IMR-90 (cell line): ENCODE measurements at regions not wholly inside any gene's neighbourhood (a gene's known extent, or its start where the extent isn't known, plus 50 kb on each side); places are given as distances from the start of the nearest gene placed in this dataset.

Experiments used
- ATAC-seq: fragments of 200-7000 bp; cut with Tn5 transposase; 2 replicates; pipeline ENCODE4 v1.9.1; 2020; ENCODE audit warnings: low read depth, mild to moderate bottlenecking, moderate library complexity
- BruUV-seq: library from RNA; stranded (reverse); fragments of 400-500 nt; replicated peaks from 2 replicates; lab custom pipeline; 2021; lab: Mats Ljungman, UMichigan
- CTCF ChIA-PET: fragments of 300-600 bp; formaldehyde crosslinking; extraction: SDS; loops from one replicate; lab custom pipeline; 2021; ENCODE audit warnings: antibody characterized with exemption; lab: Yijun Ruan, JAX
- POLR2A ChIA-PET: fragments of 300-600 bp; sonication (Branson Sonifier 250); formaldehyde crosslinking; loops from one replicate; lab custom pipeline; 2022; ENCODE audit warnings: antibody characterized with exemption; ENCODE audit not compliant: unreplicated experiment; lab: Charles Lee
- DNase-seq: peaks from one replicate; pipeline ENCODE4 v3.0.0; 2013
- H2AFZ ChIP-seq: replicated peaks from 2 replicates; pipeline ENCODE3; 2013; ENCODE audit warnings: low read length, mild to moderate bottlenecking; ENCODE audit not compliant: poor library complexity
- H2AK5ac ChIP-seq: 2 replicates; pipeline ENCODE4 v1.6.1; 2013; ENCODE audit warnings: low read depth, low read length, inconsistent platforms
- H2AK9ac ChIP-seq: replicated peaks from 2 replicates; pipeline ENCODE3; 2013; ENCODE audit warnings: mild to moderate bottlenecking, low read depth, low read length, moderate library complexity; ENCODE audit not compliant: poor library complexity
- H2BK120ac ChIP-seq: 2 replicates; pipeline ENCODE4 v1.6.1; 2013; ENCODE audit warnings: low read depth, low read length, inconsistent platforms
- H2BK15ac ChIP-seq: 3 replicates; pipeline ENCODE4 v1.6.1; 2013; ENCODE audit warnings: low read depth, low read length, inconsistent platforms
- H2BK20ac ChIP-seq: 2 replicates; pipeline ENCODE4 v1.6.1; 2013; ENCODE audit warnings: low read depth, mild to moderate bottlenecking, inconsistent platforms, low read length, moderate library complexity
- H2BK5ac ChIP-seq: 2 replicates; pipeline ENCODE4 v1.6.1; 2013; ENCODE audit warnings: mild to moderate bottlenecking, low read depth, low read length, inconsistent platforms; ENCODE audit not compliant: poor library complexity, severe bottlenecking
- H3K14ac ChIP-seq: replicated peaks from 2 replicates; pipeline ENCODE4 v1.6.1; 2013; ENCODE audit warnings: low read depth, low read length, inconsistent platforms
- H3K18ac ChIP-seq: 2 replicates; pipeline ENCODE4 v1.6.1; 2013; ENCODE audit warnings: low read depth, low read length, control low read depth
- H3K23ac ChIP-seq: 2 replicates; pipeline ENCODE4 v1.6.1; 2013; ENCODE audit warnings: low read depth, low read length, inconsistent platforms
- H3K27ac ChIP-seq: 2 replicates; pipeline ENCODE4 v1.5.1; 2013; ENCODE audit warnings: mild to moderate bottlenecking, control low read depth, low read length; ENCODE audit not compliant: insufficient read depth
- H3K27me3 ChIP-seq: 2 replicates; pipeline ENCODE4 v1.6.1; 2013; ENCODE audit warnings: low read length; ENCODE audit not compliant: control insufficient read depth, insufficient read depth
- H3K36me3 ChIP-seq: 2 replicates; pipeline ENCODE4 v1.6.1; 2013; ENCODE audit warnings: low read length, mixed read lengths; ENCODE audit not compliant: control insufficient read depth, insufficient read depth
- H3K4ac ChIP-seq: 2 replicates; pipeline ENCODE4 v1.6.1; 2013; ENCODE audit warnings: low read depth, low read length, inconsistent platforms
- H3K4me1 ChIP-seq: 2 replicates; pipeline ENCODE4 v1.6.1; 2013; ENCODE audit warnings: low read length, mixed read lengths; ENCODE audit not compliant: control insufficient read depth, insufficient read depth
- H3K4me2 ChIP-seq: 2 replicates; pipeline ENCODE4 v1.6.1; 2013; ENCODE audit warnings: low read depth, mild to moderate bottlenecking, control low read depth, low read length, moderate library complexity
- H3K4me3 ChIP-seq: 2 replicates; pipeline ENCODE4 v1.5.1; 2013; ENCODE audit warnings: low read depth, mild to moderate bottlenecking, control low read depth, low read length, moderate library complexity; ENCODE audit not compliant: insufficient read depth
- H3K56ac ChIP-seq: 2 replicates; pipeline ENCODE4 v1.6.1; 2013; ENCODE audit warnings: low read length, inconsistent platforms; ENCODE audit not compliant: insufficient read depth; ENCODE audit errors: extremely low read depth
- H3K79me1 ChIP-seq, 2 experiments: 2 replicates each; pipeline ENCODE4 v1.6.1; 2013; ENCODE audit warnings: low read length in 2 of 2, inconsistent platforms in 1 of 2, low read depth in 1 of 2
- H3K9ac ChIP-seq: 2 replicates; pipeline ENCODE4 v1.6.1; 2013; ENCODE audit warnings: low read depth, low read length, control low read depth
- H3K9me1 ChIP-seq: 2 replicates; pipeline ENCODE4 v1.6.1; 2013; ENCODE audit warnings: low read length, inconsistent platforms; ENCODE audit not compliant: insufficient read depth
- H3K9me3 ChIP-seq: 2 replicates; pipeline ENCODE4 v1.6.1; 2013; ENCODE audit warnings: low read length; ENCODE audit not compliant: control insufficient read depth, insufficient read depth
- H4K20me1 ChIP-seq: 2 replicates; pipeline ENCODE4 v1.6.1; 2013; ENCODE audit warnings: low read length, inconsistent platforms; ENCODE audit not compliant: insufficient read depth
- H4K5ac ChIP-seq: 2 replicates; pipeline ENCODE4 v1.6.1; 2013; ENCODE audit warnings: mild to moderate bottlenecking, low read depth, low read length, control low read depth
- H4K8ac ChIP-seq, 2 experiments: 2 replicates each; pipeline ENCODE4 v1.6.1; 2013; ENCODE audit warnings: low read depth in 2 of 2, low read length in 2 of 2, control low read depth in 1 of 2, inconsistent platforms in 1 of 2
- H4K91ac ChIP-seq: 2 replicates; pipeline ENCODE4 v1.6.1; 2013; ENCODE audit warnings: low read depth, low read length, inconsistent platforms; ENCODE audit not compliant: insufficient read depth
- BHLHE40 ChIP-seq: fragments of 150-350 bp; IDR thresholded peaks from 2 replicates; pipeline ENCODE4 v1.6.1; 2016; ENCODE audit warnings: mild to moderate bottlenecking, low read depth, low read length
- CEBPB ChIP-seq: IDR thresholded peaks from 2 replicates; pipeline ENCODE4 v1.6.1; 2012; ENCODE audit warnings: low read depth, low read length, improper control_type of control experiment
- CHD1 ChIP-seq: IDR thresholded peaks from 2 replicates; pipeline ENCODE4 v1.6.1; 2012; ENCODE audit warnings: low read depth, low read length, improper control_type of control experiment
- FOS ChIP-seq: fragments of 150-350 bp; IDR thresholded peaks from 2 replicates; pipeline ENCODE4 v1.6.1; 2016; ENCODE audit warnings: low read depth, low read length
- MAFK ChIP-seq: IDR thresholded peaks from 2 replicates; pipeline ENCODE4 v1.6.1; 2012; ENCODE audit warnings: low read depth, low read length, improper control_type of control experiment
- MAZ ChIP-seq: IDR thresholded peaks from 2 replicates; pipeline ENCODE4 v1.6.1; 2012; ENCODE audit warnings: low read depth, mild to moderate bottlenecking, low read length, improper control_type of control experiment, moderate library complexity, borderline replicate concordance
- MXI1 ChIP-seq: IDR thresholded peaks from 2 replicates; pipeline ENCODE4 v1.6.1; 2012; ENCODE audit warnings: low read depth, mild to moderate bottlenecking, low read length, moderate library complexity, borderline replicate concordance
- NFE2L2 ChIP-seq: fragments of 150-350 bp; IDR thresholded peaks from 2 replicates; pipeline ENCODE4 v1.6.1; 2016; ENCODE audit warnings: low read depth, mild to moderate bottlenecking, low read length
- POLR2A ChIP-seq: IDR thresholded peaks from 2 replicates; pipeline ENCODE4 v1.6.1; 2012; ENCODE audit warnings: mild to moderate bottlenecking, low read depth, low read length
- RAD21 ChIP-seq: IDR thresholded peaks from 2 replicates; pipeline ENCODE4 v1.6.1; 2012; ENCODE audit warnings: low read length, improper control_type of control experiment
- RCOR1 ChIP-seq: IDR thresholded peaks from 2 replicates; pipeline ENCODE4 v1.6.1; 2012; ENCODE audit warnings: mild to moderate bottlenecking, low read length, improper control_type of control experiment; ENCODE audit not compliant: insufficient replicate concordance
- RFX5 ChIP-seq: IDR thresholded peaks from 2 replicates; pipeline ENCODE4 v1.8.0; 2012; ENCODE audit warnings: low read depth, mild to moderate bottlenecking, low read length, moderate library complexity
- SMC3 ChIP-seq: fragments of 150-350 bp; IDR thresholded peaks from 2 replicates; pipeline ENCODE4 v1.6.1; 2016; ENCODE audit warnings: low read depth, mild to moderate bottlenecking, antibody characterized with exemption, low read length, moderate library complexity
- WGBS, 2 experiments: methylation state at CpG; one replicate each; pipeline versions ENCODE4 v1.1.5 to v1.1.7; 2013; ENCODE audit warnings: missing lambda C conversion rate in 2 of 2; ENCODE audit not compliant: insufficient read length in 1 of 2; ENCODE audit errors: extremely low coverage in 2 of 2; 5-methylcytosine and 5-hydroxymethylcytosine counted together
- dilution Hi-C: fragments of 300-500 bp; cut with HindIII; formaldehyde crosslinking; loops from one replicate; pipeline ENCODE4 v1.14.3; 2018; ENCODE audit warnings: low sequenced_read_pairs; ENCODE audit not compliant: unreplicated experiment
- in situ Hi-C: fragments of 300-500 bp; cut with MboI; formaldehyde crosslinking; loops from 3 replicates; pipeline ENCODE4 v1.14.3; 2019; ENCODE audit warnings: low sequenced_read_pairs, inconsistent platforms, mixed read lengths
- intact Hi-C: fragments of 100-400 bp; cut with micrococcal nuclease; formaldehyde crosslinking; loops from 2 replicates; pipeline ENCODE4 v1.10.0; 2022
- TF ChIP-seq, protein P1 (sequence below): fragments of 150-350 bp; IDR thresholded peaks from 2 replicates; pipeline ENCODE4 v1.6.1; 2017; ENCODE audit warnings: mild to moderate bottlenecking, antibody characterized with exemption, low read length, low read depth
- TF ChIP-seq, protein P2 (sequence below): fragments of 150-350 bp; IDR thresholded peaks from 2 replicates; pipeline ENCODE4 v1.6.1; 2016; ENCODE audit warnings: low read depth, mild to moderate bottlenecking, low read length, moderate library complexity, borderline replicate concordance
- TF ChIP-seq, protein P3 (sequence below): conservative IDR thresholded peaks from 2 replicates; pipeline ENCODE4 v1.5.1; 2012; ENCODE audit warnings: mild to moderate bottlenecking, low read depth, low read length, improper control_type of control experiment

DNA sequence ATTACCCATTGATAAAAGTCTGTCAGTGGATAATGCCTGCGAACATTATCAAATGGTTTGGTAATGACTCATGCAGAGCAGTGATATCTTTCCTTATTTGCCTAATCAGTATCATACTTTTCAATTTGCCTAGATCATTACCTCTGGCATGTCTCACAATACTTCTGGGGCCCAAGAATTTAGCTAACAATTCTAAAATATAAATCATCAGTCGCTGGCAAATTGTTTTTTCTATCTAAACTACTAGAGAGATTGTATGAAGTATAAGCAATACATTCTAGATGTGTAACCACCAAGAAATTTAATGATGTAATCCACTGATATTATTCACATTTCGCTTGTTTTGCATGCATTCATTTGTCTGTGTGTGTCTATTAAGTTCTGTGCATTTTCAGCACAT is 191.2 kb upstream of the CDH19 start:
- Histone ChIP-seq H3K4me2 (no peak overlapping the region), H3K56ac (no peak overlapping the region), H2BK5ac (no peak overlapping the region), H3K9me3 (no peaks in the 10 kb centered on the region), H3K9ac (no peak overlapping the region), H3K79me1 (no peaks in the 10 kb centered on the region), H3K27ac (no peak overlapping the region), H4K8ac (no peak overlapping the region), H3K23ac (no peak overlapping the region), H2BK120ac (no peak overlapping the region), H3K4me1 (no peaks in the 10 kb centered on the region), H3K14ac (no peak overlapping the region), H2BK20ac (no peak overlapping the region), H2AK5ac (no peak overlapping the region), H3K36me3 (no peaks in the 10 kb centered on the region), H3K4ac (no peak overlapping the region), H2AFZ (no peak overlapping the region), H2BK15ac (no peak overlapping the region), H3K18ac (no peak overlapping the region), H2AK9ac (no peak overlapping the region), H3K27me3 (no peaks in the 10 kb centered on the region), H4K91ac (no peak overlapping the region), H4K20me1 (no peaks in the 10 kb centered on the region), H3K4me3 (no peak overlapping the region), H4K5ac (no peak overlapping the region), H3K9me1 (no peaks in the 10 kb centered on the region)
- no peak for ATAC-seq
- no TSS peak for BruUV-seq
- in situ Hi-C loops (no loop called here), dilution Hi-C loops (no loop called here), intact Hi-C loops (no loop called here)
- CTCF ChIA-PET, result no interaction called here
- WGBS, 2 experiments, result no CpG with 5 or more reads among the region's 3 CpGs
- DNase-seq, result no peak
- TF ChIP-seq CEBPB (no peak), MXI1 (no peak), RAD21 (no peak), MAZ (no peak), NFE2L2 (no peak), SMC3 (no peak), FOS (no peak), BHLHE40 (no peak), RFX5 (no peak), POLR2A (no peak), RCOR1 (no peak), CHD1 (no peak), MAFK (no peak)
- TF ChIP-seq, protein P1, sequence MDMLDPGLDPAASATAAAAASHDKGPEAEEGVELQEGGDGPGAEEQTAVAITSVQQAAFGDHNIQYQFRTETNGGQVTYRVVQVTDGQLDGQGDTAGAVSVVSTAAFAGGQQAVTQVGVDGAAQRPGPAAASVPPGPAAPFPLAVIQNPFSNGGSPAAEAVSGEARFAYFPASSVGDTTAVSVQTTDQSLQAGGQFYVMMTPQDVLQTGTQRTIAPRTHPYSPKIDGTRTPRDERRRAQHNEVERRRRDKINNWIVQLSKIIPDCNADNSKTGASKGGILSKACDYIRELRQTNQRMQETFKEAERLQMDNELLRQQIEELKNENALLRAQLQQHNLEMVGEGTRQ, result no peak
- TF ChIP-seq, protein P2, sequence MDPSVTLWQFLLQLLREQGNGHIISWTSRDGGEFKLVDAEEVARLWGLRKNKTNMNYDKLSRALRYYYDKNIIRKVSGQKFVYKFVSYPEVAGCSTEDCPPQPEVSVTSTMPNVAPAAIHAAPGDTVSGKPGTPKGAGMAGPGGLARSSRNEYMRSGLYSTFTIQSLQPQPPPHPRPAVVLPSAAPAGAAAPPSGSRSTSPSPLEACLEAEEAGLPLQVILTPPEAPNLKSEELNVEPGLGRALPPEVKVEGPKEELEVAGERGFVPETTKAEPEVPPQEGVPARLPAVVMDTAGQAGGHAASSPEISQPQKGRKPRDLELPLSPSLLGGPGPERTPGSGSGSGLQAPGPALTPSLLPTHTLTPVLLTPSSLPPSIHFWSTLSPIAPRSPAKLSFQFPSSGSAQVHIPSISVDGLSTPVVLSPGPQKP, result no peak
- TF ChIP-seq, protein P3, sequence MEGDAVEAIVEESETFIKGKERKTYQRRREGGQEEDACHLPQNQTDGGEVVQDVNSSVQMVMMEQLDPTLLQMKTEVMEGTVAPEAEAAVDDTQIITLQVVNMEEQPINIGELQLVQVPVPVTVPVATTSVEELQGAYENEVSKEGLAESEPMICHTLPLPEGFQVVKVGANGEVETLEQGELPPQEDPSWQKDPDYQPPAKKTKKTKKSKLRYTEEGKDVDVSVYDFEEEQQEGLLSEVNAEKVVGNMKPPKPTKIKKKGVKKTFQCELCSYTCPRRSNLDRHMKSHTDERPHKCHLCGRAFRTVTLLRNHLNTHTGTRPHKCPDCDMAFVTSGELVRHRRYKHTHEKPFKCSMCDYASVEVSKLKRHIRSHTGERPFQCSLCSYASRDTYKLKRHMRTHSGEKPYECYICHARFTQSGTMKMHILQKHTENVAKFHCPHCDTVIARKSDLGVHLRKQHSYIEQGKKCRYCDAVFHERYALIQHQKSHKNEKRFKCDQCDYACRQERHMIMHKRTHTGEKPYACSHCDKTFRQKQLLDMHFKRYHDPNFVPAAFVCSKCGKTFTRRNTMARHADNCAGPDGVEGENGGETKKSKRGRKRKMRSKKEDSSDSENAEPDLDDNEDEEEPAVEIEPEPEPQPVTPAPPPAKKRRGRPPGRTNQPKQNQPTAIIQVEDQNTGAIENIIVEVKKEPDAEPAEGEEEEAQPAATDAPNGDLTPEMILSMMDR, result no peak
- POLR2A ChIA-PET, result no interaction called here
